GM21786 (cell line): ENCODE measurements at regions not wholly inside any gene's neighbourhood (a gene's known extent, or its start where the extent isn't known, plus 50 kb on each side); places are given as distances from the start of the nearest gene placed in this dataset.

Experiments used
- ATAC-seq: cut with Tn5 transposase; IDR thresholded peaks from one replicate; pipeline ENCODE4 v1.9.1; 2021; ENCODE audit not compliant: unreplicated experiment

DNA sequence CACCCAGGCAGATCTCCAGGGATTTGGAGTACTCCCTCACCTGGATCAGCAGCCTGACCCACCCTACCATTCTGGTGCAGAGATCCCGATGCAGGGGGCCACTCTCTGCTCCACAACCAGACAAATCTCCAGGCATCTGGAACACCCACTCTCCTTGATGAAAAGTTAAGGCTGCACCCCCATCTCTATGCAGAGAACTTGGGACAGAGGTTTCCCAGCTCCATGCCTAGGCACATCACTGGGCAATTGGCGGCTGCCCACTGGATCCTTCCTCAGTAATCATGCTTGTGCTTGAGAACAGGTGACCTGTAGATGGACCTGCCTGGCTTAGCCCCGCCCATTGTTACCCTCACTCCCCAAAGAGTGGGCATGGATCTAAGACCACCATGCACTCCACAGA lies 624.9 kb downstream of the CBLN2 start:
- no peak for ATAC-seq

GRCh38 chr18:71913641-71914040 lies 630.5 kb downstream of the CBLN2 start:
- ATAC-seq, result no peak

DNA sequence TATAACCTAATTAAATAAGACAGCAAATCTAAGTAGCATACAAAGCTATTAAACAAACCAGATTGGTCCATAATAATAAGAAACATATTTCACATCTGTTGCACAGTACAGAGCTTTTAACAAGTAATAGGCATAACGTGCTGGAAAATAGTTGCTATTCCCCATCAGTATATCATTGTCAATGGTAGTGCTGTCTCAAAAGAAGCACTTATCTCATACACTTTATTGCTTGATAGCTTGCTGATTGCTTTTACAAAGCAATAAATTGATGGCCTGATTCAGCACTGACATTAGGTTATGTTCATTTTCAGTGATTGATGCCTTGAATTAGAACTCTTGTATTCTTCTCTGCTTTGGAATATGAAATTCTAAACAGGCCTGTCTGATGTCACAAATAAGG lies 641.7 kb downstream of the CBLN2 start:
- no peak for ATAC-seq

- ATAC-seq, result no peak
These were observed 644.3 kb downstream of the CBLN2 start for GRCh38 chr18:71899707-71900472.

DNA sequence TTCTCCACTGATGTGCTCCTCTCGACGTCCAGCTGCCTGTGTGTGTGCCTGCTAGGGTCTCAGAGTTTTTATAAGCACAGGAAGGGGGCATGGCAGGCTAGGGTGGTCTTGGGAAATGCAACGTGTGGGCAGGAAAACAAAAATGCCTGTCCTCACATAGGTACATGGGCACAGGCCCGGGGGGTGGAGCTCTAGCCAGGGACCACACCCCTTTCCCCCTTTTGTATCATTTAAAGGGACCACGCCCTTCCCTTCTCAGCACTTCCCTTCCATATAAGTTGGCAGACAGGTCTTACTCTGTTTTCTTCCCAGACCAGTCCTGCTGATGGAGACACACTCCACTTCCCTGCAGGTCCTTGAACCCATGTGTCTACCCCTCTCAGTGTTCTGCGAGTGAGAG lies 645.0 kb downstream of the CBLN2 start:
- ATAC-seq, result no peak

DNA sequence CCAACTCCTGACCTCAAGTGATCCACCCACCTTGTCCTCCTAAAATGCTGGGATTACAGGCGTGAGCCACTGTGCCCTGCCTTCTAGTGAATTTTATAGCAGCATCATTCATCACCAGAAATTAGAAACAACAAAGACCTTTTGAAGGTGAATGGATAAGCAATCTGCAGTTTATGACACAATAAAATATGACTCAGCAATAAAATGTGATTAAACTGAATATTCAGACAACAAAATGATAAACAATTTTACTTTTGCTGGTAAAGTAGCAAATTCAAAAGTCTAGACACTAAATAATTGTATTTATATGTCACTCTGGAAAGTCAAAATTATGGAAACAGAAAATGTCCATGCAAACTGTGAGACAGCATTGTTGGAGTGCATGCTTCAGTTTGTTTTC lies 656.6 kb downstream of the CBLN2 start:
- ATAC-seq, result no peak

- no peak for ATAC-seq
These were observed 665.9 kb downstream of the CBLN2 start for GRCh38 chr18:71878226-71878625.

GRCh38 chr18:71873695-71874094 lies 670.4 kb downstream of the CBLN2 start:
- ATAC-seq, result no peak

DNA sequence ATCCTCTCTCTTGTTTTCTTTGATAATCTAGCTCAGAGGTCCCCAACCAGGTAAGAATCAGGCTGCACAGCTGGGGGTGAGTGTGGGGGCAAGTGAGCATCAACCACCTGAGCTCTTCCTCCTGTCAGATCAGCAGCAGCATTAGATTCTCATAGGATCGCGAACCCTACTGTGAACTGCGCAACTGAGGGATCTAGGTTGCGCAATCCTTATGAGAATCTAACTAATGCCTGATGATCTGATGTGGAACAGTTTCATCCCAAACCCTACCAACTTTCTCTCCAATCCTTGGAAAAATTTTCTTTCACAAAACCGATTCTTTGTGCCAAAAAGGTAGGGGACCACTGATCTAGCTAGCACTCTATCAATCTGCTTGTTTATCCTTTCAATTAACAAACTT lies 678.3 kb downstream of the CBLN2 start:
- no peak for ATAC-seq

DNA sequence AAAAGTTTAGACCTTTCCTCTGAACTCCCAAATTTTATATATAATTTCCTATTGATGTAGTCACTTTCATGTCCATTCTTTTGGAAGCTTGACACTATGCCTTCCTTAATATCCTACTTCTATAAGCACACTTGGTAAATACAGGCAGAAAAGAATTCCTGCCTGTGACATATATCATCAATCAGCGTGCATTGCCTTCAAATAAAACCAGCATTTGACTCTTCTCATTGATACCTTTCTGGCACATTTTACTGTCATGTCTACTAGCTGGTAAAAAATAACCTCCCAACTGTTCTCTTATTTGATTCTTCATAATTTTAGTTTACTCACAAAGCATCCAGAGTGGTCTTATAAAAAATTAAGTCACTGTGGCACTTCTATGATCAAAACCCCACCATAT lies 693.5 kb downstream of the CBLN2 start:
- ATAC-seq, result no peak

DNA sequence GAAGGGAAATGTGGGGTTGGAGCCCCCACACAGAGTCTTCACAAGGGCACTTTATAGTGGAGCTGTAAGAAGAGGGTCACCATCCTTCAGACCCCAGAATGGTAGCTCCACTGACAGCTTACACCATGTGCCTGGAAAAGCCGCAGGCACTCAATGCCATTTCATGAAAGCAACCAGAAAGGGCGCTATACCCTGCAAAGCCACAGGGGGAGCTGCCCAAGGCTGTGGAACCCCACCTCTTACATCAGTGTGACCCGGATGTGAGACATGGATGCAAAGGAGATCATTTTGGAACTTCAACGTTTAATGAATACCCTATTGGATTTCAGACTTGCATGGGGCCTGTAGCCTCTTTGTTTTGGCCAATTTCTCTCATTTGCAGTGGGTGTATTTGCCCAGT lies 694.7 kb downstream of the CBLN2 start:
- ATAC-seq, result no peak

- no peak for ATAC-seq
These were observed 697.4 kb downstream of the CBLN2 start for GRCh38 chr18:71846716-71847115.

- ATAC-seq, result no peak
These were observed 699.3 kb downstream of the CBLN2 start for GRCh38 chr18:71844814-71845213.

DNA sequence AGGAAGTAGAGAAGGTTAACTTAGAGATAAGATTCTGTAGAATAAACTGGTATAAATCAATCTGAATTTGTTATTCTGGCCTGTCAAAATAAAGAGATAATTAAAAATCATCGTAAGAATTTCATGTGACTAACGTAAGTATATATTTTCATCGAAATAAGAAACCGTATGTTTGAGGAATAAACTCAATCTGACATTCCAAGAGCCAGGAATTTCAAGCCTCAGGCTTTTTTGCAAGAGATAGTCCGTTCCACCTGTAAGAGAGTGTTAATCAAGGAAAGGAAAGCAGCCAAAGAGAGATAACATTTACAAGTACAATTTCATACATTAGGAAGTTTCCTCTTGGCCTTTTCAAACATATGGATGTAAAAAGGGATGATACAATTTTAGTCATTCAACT lies 701.5 kb downstream of the CBLN2 start:
- no peak for ATAC-seq

DNA sequence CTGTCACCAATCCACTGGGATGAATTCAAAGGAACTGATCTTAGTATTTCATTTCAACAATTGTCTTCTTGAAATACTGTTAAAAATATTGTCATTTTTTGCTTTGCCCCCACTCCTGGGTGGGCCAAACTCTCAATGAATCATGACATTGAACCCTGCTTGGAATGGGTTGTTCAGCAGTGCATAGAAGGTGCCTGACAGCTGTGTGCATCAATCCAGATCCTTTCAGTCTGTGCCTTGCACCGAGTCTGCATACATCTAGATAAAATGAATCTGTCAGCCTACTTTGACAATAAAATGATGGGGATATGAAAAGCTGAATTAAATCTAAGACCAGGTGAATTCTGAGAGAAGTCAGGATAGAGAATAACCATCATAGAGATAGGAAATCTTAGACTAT lies 706.6 kb downstream of the CBLN2 start:
- no peak for ATAC-seq

GRCh38 chr18:71832946-71833617 lies 711.1 kb downstream of the CBLN2 start:
- ATAC-seq, result no peak

GRCh38 chr18:71831039-71831438 lies 713.1 kb downstream of the CBLN2 start:
- no peak for ATAC-seq

DNA sequence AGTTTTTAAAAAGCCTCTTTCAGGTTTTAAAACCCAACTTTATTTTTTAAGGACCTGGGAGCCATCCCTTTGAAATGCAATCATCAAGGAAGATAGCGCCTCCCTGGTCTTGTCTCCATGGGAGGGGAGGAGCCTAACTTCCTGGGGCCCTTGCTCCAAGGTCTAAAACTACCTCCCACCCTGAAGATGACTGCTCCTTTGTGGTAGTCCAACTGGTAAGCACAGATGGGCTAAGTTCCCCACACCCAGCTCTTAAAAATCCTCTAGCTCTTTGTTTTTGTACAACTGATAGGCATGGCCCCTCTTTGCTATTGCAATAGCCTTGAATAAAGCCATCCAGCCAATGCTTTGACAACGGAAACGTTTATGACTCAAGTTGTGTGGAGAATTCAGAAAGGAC lies 716.8 kb downstream of the CBLN2 start:
- no peak for ATAC-seq

- no peak for ATAC-seq
These were observed 728.8 kb downstream of the CBLN2 start for GRCh38 chr18:71815305-71815704.

DNA sequence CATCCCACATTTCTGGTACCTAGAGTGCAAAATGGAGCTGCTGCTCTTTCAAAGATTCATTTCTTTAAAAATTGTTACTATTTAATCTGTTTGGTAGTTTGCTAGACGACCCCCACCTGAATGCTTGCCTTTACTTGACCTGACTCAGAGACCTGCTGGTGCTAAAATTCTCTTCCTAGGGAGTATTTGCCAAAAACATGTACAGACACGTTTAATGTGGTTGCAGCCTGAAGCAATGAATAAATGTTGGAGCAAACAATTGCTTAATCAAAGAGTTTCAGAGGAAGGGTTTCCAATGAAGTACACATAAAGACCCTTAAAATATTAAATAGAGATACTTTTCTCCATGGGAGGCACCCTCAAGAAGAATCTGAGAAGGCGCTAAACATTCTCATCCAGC lies 734.4 kb downstream of the CBLN2 start:
- ATAC-seq, result no peak

GRCh38 chr18:71808616-71809015 lies 735.5 kb downstream of the CBLN2 start:
- no peak for ATAC-seq

- no peak for ATAC-seq
These were observed 736.6 kb downstream of the CBLN2 start for GRCh38 chr18:71807586-71807985.
